GM19463 (cell line): ENCODE measurements at regions not wholly inside any gene's neighbourhood (a gene's known extent, or its start where the extent isn't known, plus 50 kb on each side); places are given as distances from the start of the nearest gene placed in this dataset.

Experiments
- ATAC-seq: cut with Tn5 transposase; IDR thresholded peaks from one replicate; pipeline ENCODE4 v1.9.1; 2021; ENCODE audit warnings: mild to moderate bottlenecking, moderate library complexity; ENCODE audit not compliant: unreplicated experiment

DNA sequence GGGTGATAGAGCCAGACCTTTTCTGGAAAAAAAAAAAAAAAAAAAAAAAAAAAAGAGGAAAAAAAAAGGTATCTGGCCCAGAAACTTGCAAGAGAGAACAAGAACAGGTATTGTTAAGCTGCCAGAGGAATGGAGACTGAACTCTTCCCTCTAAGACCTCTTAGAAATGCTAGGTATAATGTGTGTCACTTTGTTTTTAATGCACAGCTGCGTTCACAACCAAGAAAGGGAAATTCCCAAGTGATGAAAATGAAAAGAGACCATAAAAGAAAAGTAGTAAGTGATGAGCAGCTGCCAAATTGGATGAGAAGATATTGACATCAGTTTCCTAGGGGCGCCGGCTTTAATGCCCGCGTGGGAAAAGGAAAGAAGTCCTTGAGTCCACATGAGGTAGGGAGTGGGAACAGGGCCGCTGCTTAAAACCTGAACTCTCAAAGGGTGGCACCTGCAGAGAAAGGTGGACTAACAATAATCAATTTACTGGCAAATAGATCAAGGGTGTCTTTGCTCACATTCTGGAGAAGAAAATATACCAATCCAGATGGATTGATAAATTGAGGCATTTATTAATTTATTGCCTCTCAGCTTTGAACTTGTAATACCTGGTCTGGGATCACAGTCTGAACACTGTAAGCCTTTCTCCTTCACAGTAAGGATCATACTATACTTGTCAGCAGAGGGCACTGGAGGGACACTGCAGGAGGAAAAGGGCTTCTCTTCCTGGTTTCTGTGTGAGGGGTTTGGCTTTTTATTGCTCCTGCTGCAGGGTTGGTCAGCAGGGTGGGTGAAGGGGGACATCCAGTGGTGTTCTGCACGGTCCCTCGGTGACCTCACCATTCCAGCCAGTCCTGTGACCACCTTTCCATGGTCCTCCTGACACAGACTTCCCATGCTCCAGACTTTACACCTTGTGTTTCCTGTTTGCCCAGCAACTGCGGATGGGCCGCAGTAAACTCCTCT is 131.6 kb downstream of the AQP9 start:
- no peak for ATAC-seq

- no peak for ATAC-seq
Observed at GRCh38 chr15:58271410-58271809, 133.2 kb downstream of the AQP9 start.

GRCh38 chr15:58273104-58273503 is 134.9 kb downstream of the AQP9 start:
- no peak for ATAC-seq

- ATAC-seq: no peak
Observed at GRCh38 chr15:58274885-58275284, 136.7 kb downstream of the AQP9 start.

DNA sequence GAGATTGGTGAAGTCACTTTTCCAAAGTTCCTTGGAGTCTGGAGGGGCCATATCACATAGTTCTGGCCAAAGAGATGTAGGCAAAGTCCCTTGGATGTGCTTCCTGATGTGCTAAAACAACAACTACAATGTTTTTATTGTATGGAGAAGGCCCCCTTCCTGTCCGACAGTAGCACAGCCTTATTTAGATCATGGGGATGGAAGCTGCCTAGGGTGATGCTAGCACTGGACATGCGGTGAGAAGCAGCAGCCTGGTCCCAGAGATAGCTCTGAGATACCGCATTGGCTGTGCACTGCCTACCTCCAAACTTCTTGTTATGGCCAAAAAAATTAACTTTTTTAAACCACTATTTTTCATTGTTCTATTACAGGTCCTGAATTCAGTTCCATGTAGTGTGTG is 137.6 kb downstream of the AQP9 start:
- no peak for ATAC-seq

DNA sequence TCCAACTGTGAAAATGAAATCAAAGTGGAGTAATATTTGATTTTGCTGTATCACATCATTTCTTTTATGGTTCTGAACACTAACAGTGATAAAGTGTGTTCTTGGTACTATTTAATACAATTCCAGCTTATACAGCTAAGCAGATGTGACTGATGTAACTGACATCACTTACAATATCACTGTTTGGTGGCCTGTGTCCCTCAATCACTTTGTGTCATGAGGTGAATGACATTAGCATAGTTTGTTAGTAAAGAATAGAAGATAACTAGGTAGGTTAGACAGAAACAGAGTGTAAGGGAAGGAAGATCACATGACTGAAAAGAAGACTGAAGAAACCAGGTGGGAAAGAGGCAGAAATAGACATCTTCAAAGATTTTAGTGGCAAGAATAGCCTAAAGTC is 138.7 kb downstream of the AQP9 start:
- no peak for ATAC-seq

GRCh38 chr15:58277333-58277732 is 139.2 kb downstream of the AQP9 start:
- ATAC-seq: no peak

- no peak for ATAC-seq
Observed at GRCh38 chr15:58279106-58279505, 140.9 kb downstream of the AQP9 start.

DNA sequence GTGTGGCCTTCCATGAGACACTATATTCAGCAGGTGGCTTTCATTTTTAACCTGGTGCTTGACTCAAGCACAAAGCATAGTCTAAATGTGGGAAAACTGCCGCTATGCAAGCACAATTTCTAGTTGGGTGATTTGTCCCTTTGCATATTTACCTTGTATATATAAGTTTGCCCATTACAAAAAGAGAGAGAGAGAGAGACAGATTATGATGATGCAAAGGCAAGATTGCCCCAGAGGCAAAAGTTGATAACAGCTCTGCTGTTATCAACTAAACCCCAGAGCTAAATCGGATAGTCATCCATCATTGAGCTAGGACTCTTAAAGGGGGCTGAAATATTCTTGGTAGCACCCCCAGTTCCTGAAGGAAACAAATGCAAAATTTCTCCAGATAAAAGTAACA is 141.5 kb downstream of the AQP9 start:
- no peak for ATAC-seq

DNA sequence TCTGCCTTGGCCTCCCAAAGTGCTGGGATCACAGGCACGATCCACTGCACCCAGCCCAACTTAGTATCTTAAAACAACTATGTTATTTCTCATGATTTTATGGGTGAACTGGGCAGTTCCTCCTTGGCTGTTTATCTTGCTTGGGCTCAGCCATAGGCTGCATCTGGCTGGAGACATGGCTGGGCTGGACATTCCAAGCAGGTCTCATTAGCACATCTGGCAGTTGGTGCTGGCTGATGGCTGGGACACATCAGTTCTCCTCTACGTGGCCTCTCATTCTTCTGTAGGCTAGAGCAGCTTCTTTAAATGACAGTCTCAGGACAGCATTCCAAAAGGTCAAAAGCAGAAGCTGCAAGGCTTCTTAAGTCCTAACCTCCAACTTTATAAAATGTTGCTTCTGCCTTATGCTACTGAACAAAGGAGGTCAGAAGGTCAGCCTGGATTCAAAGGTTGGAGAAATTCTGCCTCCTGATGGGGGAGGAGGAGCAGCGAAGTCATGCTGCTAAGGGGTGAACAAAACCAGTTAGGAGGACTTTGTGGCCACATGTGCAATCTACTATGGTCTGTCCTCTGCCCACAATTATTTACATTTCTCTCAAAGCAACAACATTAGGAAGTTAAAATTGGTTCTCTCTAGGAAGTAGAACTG is 144.0 kb downstream of the AQP9 start:
- no peak for ATAC-seq

DNA sequence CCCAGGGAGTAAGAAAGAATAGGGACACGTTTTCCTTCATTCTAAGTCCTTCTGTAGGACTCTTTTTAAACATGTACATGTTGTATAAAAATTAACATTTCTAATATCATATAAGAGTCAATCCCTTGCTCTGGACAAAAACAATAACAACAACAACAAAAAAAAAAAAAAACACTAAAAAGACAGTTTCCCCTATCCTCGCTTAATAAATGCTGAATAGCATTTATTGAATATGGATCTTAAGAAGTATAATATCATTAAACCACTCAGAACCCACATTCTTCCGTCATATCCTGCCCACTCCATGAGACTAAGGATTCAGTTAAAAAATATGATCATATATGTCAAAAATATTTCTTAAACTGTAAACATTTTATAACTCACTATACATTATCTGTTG is 145.1 kb downstream of the AQP9 start:
- ATAC-seq: no peak

DNA sequence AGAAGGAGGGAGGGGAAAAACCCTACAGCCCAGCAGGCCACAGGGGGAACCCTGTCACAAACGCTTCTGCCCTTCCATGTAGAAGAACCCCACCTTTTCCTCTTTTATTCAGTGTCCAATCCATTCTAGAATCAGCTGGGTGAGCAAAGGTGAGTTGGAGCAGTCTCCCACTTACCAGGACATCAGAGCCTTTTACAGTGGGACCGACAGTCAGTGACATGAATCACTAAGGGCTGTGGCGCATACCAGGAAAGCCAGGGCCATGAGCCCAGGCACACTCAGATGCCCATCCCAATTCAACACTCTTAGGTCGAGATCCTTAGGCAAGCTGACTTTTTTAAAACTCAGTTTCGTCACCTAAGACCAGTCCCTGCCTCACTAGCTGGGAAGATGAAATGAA is 146.1 kb downstream of the AQP9 start:
- no peak for ATAC-seq

DNA sequence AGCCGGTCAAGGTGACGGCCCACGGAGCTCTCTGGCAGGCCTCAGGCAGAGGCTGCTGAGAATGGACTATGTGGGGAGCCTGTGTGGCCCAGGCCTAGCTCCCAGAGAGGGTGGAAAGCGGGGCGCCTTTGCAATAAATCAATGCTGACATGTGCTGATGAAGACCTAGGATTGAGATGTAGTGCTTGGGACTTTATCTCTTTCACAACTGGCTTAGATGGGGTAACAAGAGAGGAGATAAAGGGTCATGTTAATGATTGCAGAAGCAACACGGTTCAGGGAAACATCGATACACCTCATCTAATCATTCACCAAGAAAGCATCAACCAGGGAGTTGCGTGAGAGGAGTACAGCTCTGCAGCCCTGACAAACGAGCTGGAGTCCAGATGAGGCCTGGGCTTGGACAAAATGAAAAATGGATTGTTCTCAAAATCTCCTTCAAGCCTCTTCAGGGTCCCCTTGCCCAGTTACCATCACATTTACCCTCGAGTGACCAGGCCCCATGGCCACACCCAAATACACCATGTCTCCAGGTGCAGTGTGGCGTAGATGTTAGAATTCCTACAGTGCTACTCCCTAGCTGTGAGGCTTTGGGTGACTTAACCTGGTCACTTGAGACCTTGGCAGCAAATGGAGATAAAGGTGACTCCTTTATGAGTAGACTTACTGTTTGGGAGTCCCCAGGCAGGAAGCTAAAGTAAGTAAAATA is 146.4 kb upstream of the LIPC start:
- no peak for ATAC-seq

DNA sequence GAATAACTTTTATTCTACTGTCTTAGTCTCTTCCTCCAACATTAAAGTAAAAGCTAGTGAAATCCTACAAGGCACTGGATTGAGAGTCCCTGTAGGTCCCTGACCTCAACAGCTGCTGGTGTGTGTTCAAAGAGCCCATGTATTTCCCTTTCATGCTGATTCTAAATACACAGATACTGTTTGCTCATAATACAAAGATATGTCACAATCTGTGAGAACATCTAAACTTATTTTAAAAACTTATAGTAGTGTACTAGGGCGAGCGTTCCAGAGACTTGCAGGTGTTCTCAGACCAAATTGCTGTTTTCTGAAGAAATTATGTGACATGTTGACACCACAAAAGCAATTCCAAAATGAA is 145.9 kb upstream of the LIPC start:
- no peak for ATAC-seq

GRCh38 chr15:58286523-58286922 is 145.3 kb upstream of the LIPC start:
- no peak for ATAC-seq

- no peak for ATAC-seq
Observed at GRCh38 chr15:58287891-58288290, 143.9 kb upstream of the LIPC start.

DNA sequence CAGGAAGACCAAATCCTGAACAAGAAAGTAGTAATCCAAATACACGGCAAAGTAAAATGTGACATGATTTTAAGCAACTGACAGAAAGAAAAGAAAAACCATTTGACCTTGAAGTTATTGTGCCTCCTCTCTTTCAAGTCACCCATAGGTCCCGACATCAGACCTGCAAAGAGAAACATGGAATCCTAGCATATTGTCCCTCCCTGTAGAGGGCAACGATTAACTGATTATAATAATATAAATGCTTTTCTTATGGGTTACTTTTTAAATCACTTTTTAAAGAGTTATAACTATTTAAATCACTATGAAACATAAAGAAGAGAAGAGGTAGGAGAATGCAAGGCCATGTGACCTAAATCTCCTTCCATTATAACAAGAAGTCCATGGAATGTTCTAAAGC is 143.2 kb upstream of the LIPC start:
- ATAC-seq: no peak

- ATAC-seq: no peak
Observed at GRCh38 chr15:58291848-58292247, 139.9 kb upstream of the LIPC start.

GRCh38 chr15:58292751-58293175 is 139.0 kb upstream of the LIPC start:
- ATAC-seq: no peak

- ATAC-seq: no peak
Observed at GRCh38 chr15:58293622-58294550, 137.9 kb upstream of the LIPC start.
